ENCODE measurements at regions not wholly inside any gene's neighbourhood (a gene's known extent, or its start where the extent isn't known, plus 50 kb on each side); places are given as distances from the start of the nearest gene placed in this dataset.

DNA sequence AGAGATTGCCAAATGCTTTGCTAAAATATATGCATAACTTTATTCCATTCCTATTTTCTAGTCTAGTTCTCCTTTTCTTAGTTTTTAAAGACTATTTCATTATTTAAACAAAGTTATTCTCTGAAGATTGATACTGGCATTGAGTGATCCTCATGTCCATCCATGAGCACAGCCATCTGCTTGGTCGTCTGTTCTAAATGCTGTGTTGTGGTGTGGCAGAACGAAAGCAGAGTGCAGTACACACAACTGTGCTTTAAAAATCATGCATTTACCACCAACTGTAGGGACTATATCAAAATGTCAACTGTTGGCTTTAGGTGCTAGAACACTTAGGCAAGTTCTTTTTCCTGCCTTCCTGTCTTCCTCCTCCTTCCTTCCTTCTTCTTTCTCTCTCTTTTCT, 226.6 kb downstream of the ACKR3 start:
- H3K27ac ChIP-seq (ENCODE audit: low read depth, low read length) = no peak overlapping the region
- 87 to 95% (median 93%) methylated on average over 2 of the region's 2 CpGs for WGBS, 3 donors

DNA sequence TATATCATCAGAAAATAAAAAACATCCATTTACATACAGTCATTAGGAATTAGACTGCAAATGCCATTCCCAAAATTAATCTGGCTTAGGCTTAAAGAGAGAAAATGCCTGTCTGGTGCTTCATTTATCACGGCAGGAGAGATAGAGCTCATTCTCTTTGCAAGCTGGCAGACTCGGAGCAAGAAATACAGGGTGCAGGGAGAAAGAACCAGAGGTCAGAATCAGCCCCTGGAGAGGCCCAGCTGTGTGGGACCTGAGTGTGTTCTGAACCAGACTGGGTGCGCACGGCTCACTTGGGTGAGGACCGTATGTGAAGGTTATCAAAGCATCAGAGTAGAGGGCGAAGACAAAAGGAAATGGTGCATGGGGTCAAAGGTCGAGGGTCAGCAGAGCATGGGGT, 227.8 kb downstream of the ACKR3 start:
- 77 to 81% (median 78%) methylated on average over 7 of the region's 7 CpGs for WGBS, 3 donors

DNA sequence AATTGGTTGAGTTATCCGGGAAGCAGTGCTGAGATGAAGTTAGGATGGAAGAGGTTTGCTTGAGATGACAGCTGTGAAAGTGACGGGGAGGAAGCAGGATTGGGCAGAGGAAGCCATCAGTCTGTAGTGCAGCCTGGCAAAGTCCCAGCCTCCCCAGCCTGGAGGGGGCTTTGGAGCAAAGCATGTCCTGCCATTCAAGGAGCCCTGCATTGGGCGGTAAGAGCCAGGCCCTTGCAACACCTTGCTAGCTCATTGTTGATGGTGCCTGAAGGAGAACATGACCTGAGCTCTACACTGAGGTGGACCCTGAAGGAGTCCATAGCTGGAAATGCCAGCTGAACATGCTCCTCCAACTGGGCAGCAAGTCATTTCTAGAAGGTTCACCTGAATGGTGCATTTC, 228.9 kb downstream of the ACKR3 start:
- H3K27ac ChIP-seq (ENCODE audit: low read depth, low read length) = no peak overlapping the region
- 92 to 99% (median 97%) methylated on average over 3 of the region's 3 CpGs for WGBS, 3 donors

More for the DNA sequence above, 227.8 kb downstream of the ACKR3 start:
- H3K27ac ChIP-seq (ENCODE audit: low read depth, low read length) = no peak overlapping the region

GRCh38 chr2:236799391-236800026, 229.9 kb downstream of the ACKR3 start:
- no peak overlapping the region for H3K27ac ChIP-seq (ENCODE audit: low read depth, low read length)
- 68 to 79% (median 79%) methylated on average over 7 of the region's 7 CpGs for WGBS, 3 donors

- H3K27ac ChIP-seq (ENCODE audit: low read depth, low read length) = no peak overlapping the region
- 84 to 93% (median 91%) methylated on average over 6 of the region's 6 CpGs for WGBS, 3 donors
Measured at GRCh38 chr2:236802862-236803261, 233.2 kb downstream of the ACKR3 start.

GRCh38 chr2:236803621-236804020, 234.0 kb downstream of the ACKR3 start:
- H3K27ac ChIP-seq (ENCODE audit: low read depth, low read length) = no peak overlapping the region
- WGBS, 3 donors = 75 to 77% (median 76%) methylated on average over 19 to 20 of the region's 20 CpGs

DNA sequence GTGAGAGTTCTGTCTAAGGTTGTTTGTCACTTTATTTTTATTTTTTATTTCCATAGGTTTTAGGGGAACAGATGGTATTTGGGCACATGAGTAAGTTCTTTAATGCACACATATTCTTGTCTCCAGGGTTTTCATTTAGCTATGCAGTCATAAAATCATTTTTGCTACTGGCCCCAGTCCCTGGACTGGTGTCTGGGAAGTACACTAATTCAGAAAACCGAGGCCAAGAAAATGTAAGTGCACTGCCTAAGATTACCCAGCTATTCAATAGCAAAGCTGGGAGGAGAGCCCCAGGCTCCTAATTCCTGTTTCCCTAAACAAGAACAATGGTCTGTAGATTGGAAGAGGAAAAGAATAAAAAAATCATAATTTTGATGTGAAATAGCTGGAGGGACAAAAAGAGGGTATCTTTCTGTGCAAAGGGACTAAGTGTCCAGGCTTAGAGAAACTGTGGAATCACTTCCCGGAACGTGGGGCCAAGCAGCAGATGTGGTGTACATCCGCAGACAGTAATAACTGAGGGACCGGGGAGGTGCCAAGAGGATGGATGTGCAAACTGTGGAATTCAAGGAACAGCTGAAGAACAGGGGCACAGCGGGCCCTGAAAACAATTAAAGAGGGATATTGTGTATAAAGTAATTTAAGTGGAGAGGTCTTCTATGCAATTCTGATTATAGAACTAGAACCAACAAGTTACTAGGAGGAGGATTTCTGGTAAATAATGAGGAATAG, 236.3 kb downstream of the ACKR3 start:
- WGBS, 3 donors = 78 to 87% (median 80%) methylated on average over 6 of the region's 6 CpGs
- no peak overlapping the region for H3K27ac ChIP-seq (ENCODE audit: low read depth, low read length)

DNA sequence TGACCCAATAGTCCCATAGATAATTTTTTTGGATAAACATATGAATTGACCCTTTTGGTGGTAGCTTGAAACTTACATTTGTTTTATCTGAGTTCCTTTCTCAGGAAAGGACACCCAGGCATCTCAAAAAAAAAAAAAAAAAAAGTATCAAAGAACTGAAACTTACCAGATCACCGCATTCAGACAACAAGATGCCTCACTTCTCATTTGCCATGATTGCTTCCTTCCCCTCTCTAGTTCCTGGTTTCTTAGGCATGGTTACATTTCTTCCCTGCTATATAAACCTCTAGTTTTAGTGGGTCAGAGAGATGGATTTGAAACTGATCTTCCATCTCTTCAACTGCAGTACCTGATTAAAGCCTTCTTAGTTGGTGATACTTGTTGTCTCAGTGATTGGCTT, 240.1 kb downstream of the ACKR3 start:
- H3K27ac ChIP-seq (ENCODE audit: low read depth, low read length) = no peak overlapping the region
- whole genome bisulfite sequencing, 3 donors = 83 to 100% (median 83%) methylated on average over 1 of the region's 1 CpG

DNA sequence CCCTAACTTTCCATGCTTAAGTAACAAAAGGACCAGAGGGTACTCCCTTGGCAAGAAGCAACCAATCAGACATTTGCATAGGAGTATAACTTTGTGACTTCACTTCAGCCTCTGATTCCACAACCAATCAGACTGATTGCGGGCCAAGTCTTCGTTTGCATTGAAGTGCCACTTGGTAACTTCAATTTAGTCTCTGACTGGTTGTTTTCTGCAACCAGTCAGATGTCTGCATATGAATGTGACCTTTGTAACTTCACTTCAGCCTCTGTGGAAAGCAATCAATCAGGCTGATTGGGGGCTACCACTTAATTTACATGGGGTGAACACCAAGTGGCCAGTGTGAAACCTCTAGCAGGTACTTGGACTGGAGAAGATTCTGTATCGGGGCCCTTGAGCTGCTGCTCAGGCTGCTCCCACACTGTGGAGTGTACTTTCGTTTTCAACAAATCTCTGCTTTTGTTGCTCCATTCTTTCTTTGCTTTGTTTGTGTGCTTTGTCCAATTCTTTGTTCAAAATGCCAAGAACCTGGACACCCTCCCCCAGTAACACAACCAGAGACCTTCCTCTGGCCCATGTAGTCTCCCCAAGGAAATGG, 241.5 kb downstream of the ACKR3 start:
- H3K27ac ChIP-seq (ENCODE audit: low read depth, low read length) = no peak overlapping the region
- WGBS, 3 donors = 89 to 95% (median 94%) methylated on average over 4 of the region's 4 CpGs

- 51 to 64% (median 60%) methylated on average over 4 of the region's 4 CpGs for WGBS, 3 donors
- no peak overlapping the region for H3K27ac ChIP-seq (ENCODE audit: low read depth, low read length)
Measured at GRCh38 chr2:236813766-236814165, 244.1 kb downstream of the ACKR3 start.

GRCh38 chr2:236814593-236814992, 245.0 kb downstream of the ACKR3 start:
- no peak overlapping the region for H3K27ac ChIP-seq (ENCODE audit: low read depth, low read length)
- WGBS, 3 donors = 76 to 87% (median 83%) methylated on average over 4 of the region's 4 CpGs

DNA sequence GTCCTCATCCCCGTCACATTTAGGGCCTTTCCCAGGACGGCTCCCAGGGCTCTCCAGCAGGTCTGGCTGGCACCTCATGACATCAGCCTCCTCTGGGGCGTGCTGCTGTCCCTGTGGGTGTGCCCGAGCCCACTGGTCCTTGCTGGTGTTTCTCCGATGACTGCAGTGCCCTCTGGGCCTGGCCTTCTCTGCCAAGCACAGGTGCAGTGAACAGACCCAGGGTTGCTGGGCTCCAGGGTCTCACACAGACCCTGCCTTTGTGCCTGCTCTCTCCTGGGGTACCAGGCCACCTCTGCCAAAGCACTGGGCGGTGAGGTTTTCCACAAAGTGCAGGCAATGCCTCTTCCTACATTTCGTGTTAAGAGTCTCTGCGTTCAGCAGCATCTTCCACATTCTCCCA, 246.1 kb downstream of the ACKR3 start:
- WGBS, 3 donors = 94 to 95% (median 94%) methylated on average over 8 of the region's 8 CpGs

GRCh38 chr2:236816197-236817170, 246.9 kb downstream of the ACKR3 start:
- no peak overlapping the region for H3K27ac ChIP-seq (ENCODE audit: low read depth, low read length)
- 93 to 94% (median 93%) methylated on average over 24 of the region's 24 CpGs for WGBS, 3 donors

More for the DNA sequence above, 246.1 kb downstream of the ACKR3 start:
- no peak overlapping the region for H3K27ac ChIP-seq (ENCODE audit: low read depth, low read length)

DNA sequence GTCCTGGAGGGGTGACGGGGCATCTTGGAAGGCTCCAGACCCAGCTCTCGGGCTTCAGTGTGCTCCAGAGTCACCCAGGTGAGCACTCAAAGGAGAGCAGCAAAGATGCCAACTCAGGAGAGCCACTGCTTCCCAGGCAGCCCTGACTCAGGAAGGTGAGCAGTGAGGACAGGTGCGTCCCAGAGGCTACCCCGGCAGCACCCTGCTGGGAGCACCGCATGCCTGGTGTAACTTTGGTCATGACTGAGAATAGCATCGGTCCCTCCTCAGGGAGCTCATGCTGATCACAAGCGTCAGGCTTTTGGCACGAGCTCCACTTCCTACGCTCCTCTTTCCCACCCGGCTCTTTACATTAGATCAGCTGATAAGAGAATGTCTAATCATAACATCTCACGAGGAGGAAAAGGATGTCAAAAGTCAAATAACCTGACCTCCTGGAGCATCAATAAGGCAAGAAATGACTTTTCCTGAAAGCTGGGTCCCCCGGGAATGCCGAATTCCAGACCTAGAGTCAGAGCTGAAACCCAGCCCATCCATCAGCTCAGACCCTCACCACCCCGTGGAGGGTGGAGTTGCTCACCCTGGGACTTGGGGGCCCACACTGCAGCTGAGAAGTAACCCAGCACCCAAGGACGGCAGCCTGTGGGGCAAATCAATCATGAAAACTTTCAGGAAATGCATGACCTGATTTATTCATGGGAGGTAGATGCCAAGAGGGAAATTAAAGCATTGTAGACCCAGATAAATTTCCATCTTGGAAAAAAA, 248.8 kb downstream of the ACKR3 start:
- WGBS, 3 donors = 54 to 61% (median 57%) methylated on average over 15 of the region's 15 CpGs
- H3K27ac ChIP-seq (ENCODE audit: low read depth, low read length) = no peak overlapping the region

DNA sequence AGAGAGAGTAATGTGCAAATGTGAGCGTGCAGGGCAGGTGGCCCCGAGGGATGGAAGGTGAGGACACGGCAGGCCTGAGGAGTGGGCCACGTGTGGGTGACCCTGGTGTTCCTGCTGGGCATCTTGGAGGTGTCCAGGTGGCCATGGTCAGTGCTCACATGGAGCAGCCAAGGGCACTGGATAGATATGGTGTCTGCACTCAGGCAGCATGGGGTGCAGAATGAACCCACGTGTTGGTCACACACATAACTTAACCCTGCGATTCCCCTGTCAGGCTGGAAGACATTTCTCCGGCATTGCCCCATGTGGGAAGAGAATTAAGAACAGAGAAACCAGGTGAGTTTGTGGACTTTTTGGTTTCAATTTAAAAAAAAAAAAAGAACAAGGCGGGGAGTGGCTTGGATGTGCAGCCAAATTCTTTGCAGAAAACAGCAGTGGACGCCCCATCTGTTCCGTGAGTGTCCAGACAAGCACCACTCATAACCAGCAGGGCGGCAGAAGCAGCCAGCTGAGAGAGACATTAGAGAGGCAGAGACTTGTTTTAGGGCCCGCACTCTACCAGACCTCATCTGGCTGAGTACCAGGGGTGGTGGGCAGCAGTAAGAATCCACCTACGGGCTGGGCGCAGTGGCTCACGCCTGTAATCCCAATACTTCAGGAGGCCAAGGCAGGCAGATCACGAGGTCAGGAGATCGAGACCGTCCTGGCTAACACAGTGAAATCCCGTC, 249.8 kb downstream of the ACKR3 start:
- WGBS, 3 donors = 90 to 92% (median 90%) methylated on average over 19 of the region's 19 CpGs
- H3K27ac ChIP-seq (ENCODE audit: low read depth, low read length) = no peak overlapping the region

DNA sequence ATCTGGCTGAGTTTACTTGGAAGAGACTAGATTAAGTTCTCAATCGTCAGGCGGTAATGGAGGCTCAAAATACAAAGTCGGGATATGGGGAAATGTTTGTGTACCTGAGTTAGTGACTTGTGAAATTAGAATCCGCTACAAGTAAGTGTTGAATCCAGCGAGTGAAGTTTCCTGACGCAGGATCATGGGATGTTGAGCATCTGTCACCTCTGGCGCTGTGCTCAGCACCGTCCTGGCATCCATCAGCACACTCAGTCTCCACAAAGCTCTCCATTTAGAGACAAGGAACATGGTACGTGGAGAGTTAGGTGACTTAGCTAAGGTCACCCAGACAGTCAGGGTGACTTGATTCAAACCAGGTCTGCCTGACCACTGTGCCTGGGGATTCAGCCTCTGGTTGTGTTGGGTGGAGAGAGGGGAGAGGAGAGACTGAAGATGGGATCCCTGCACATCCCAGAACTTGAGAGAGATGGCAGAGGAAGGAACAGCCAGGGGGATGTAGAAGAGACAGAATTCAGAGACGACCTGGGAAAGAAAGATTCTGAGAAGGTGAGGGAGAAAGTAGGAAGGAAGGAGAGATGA, 251.2 kb downstream of the ACKR3 start:
- no peak overlapping the region for H3K27ac ChIP-seq (ENCODE audit: low read depth, low read length)
- 92 to 93% (median 92%) methylated on average over 10 of the region's 10 CpGs for WGBS, 3 donors

DNA sequence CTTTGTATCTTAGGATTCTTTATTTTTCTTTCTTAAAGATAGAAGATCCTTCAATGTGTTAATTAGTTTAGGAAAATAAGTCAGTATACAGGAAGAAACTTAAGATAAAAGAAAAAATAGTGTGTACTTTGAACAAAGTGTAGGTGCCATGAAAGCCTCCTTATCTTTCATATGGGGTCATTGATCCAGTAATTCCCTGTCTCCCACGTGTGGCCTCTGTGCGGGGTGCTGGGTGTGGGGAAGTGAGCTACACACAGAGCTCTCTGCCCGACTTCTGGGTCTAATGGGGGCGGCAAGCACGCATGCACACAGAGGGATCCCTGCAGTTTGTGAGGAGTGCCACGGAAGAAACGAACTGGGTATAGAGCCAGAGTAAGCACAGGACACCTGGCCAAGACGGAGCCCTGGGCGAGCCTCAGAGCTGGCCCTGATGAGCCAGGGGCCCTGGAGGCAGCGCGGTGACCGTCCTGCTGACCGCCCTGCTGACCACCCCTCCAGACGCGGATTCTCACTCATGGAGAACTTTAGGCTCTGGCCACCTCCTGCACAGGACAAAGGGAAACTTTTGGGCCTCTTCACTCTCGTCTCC, 253.5 kb downstream of the ACKR3 start:
- H3K27ac ChIP-seq (ENCODE audit: low read depth, low read length) = no peak overlapping the region
- WGBS, 3 donors = 81 to 96% (median 95%) methylated on average over 16 of the region's 16 CpGs
